Heart left ventricle (tissue), 13 donors: ENCODE measurements at regions not wholly inside any gene's neighbourhood (a gene's known extent, or its start where the extent isn't known, plus 50 kb on each side); places are given as distances from the start of the nearest gene placed in this dataset.

Experiments used
- CTCF ChIP-seq, 12 donors: fragments of 200-600 bp; sonication (generic) in 4 of 12; IDR thresholded peaks; one replicate each; pipeline versions ENCODE4 v1.5.0 to v1.8.0; 2018 to 2022; ENCODE audit warnings: antibody characterized with exemption in 12 of 12, mild to moderate bottlenecking in 5 of 12
- POLR2A ChIP-seq, 2 donors: fragments of 450-650 bp; IDR thresholded peaks; one replicate each; pipeline ENCODE4 v1.6.1; 2017; ENCODE audit warnings: antibody characterized with exemption in 2 of 2, mild to moderate bottlenecking in 2 of 2, moderate library complexity in 2 of 2
- donor health status: ischemic (EF 13 %, LVEDD 7.1; RV severe dilation, severe dysfunction).
- donor health status: DM: no; HTN: yes; CAD: no.
- donor health status: DM: no; HTN: no; CAD: no.
- donor health status: ischemic (EF 25% LVEDD 6.9; RV normal size, moderate dysfunction).
- donor health status: ischemic (EF 25% LVEDD 5.7; RV mildly dilated, moderate dysfunction).
- donor health status: ischemic (EF 35%, LVEDD 5.7; RV mildly dilated, moderate dysfunction).
- donor health status: nonischemic (EF 11% LVEDD 7.7; RV severe dilation, severe dysfunction).
- donor health status: DM: yes; HTN: yes; CAD: no.
- donor health status: PGD.
- donor health status: ischemic (EF 29% LVEDD 5.4; RV normal size, mild dysfunction).
- donor health status: nonischemic (EF 23%, LVEDD 6.1; RV moderate dilation, normal function).

GRCh38 chr6:71446057-71446456 is 157.4 kb downstream of the OGFRL1 start:
- TF ChIP-seq CTCF (IDR thresholded peaks at IDR 0.05) (no peak), POLR2A (IDR thresholded peaks at IDR 0.05) (no peak)
